Motor neuron (in vitro differentiated cells): ENCODE measurements at regions not wholly inside any gene's neighbourhood (a gene's known extent, or its start where the extent isn't known, plus 50 kb on each side); places are given as distances from the start of the nearest gene placed in this dataset.

ENCODE experiments used
- ATAC-seq, 8 experiments: fragments of 200-7000 bp; cut with Tn5 transposase; replicated peaks in 6 of 8; 2 replicates each; pipeline ENCODE4 v1.8.0; 2021; ENCODE audit warnings: mild to moderate bottlenecking in 8 of 8, moderate library complexity in 8 of 8
- H3K27ac ChIP-seq, 2 donors: fragments of 250-450 bp; sonication (Bioruptor Pico); 2 replicates each; pipeline ENCODE4 v1.9.0; 2021; ENCODE audit warnings: antibody characterized with exemption in 2 of 2, mild to moderate bottlenecking in 2 of 2, moderate library complexity in 1 of 2
- H3K4me1 ChIP-seq, 2 donors: fragments of 250-450 bp; sonication (Bioruptor Pico); replicated peaks in 1 of 2; 2 replicates each; pipeline ENCODE4 v1.6.1; 2021; ENCODE audit warnings: antibody characterized with exemption in 2 of 2, mild to moderate bottlenecking in 2 of 2, moderate library complexity in 1 of 2
- H3K4me3 ChIP-seq, 5 donors: fragments of 250-450 bp; sonication (Bioruptor Pico); 2 replicates each; pipeline ENCODE4 v1.9.0; 2021; ENCODE audit warnings: antibody characterized with exemption in 5 of 5, mild to moderate bottlenecking in 5 of 5, moderate library complexity in 4 of 5
- WGBS, 10 experiments: fragments of 450-650 bp; shearing (Covaris generic); methylation state at CpG; one replicate each; pipeline ENCODE4 v1.0.0; 2022; 5-methylcytosine and 5-hydroxymethylcytosine counted together
- in situ Hi-C, 9 experiments: fragments of 400-800 bp; cut with MboI; loops; one replicate each; pipeline ENCODE4 v1.15.0; 2021; ENCODE audit warnings: low sequenced_read_pairs in 9 of 9, low pct_unique_long_range_greater_than_20kb in 2 of 9; ENCODE audit not compliant: unreplicated experiment in 9 of 9

- no peaks in the 10 kb centered on the region for H3K4me1 ChIP-seq
- 0 to 100% (median 50%) methylated on average over 1 of the region's 1 CpG; no CpG with 5 or more reads in 1 of the 10 experiments for WGBS, 10 experiments
- no peak for ATAC-seq
- in situ Hi-C loops = no loop called here
- no peak overlapping the region for H3K27ac ChIP-seq
- no peak overlapping the region for H3K4me3 ChIP-seq
These were observed 50.6 kb upstream of the L3MBTL4 start for GRCh38 chr18:6465281-6465680.

GRCh38 chr18:6476190-6476589, 61.5 kb upstream of the L3MBTL4 start:
- in situ Hi-C loops = loop anchor here in 2 of 9 experiments (25.0 kb wide), 1 partner anchor 589 kb away; the partner anchor contains the start of gene TMEM200C (in 2 of the 2)
- no peak for ATAC-seq
- 0 to 80% (median 61%) methylated on average over 1 of the region's 1 CpG; no CpG with 5 or more reads in 6 of the 10 experiments for WGBS, 10 experiments
- Histone ChIP-seq H3K27ac (no peak overlapping the region), H3K4me1 (no peaks in the 10 kb centered on the region), H3K4me3 (no peak overlapping the region)

GRCh38 chr18:6476880-6477279, 62.2 kb upstream of the L3MBTL4 start:
- WGBS, 10 experiments = 30 to 100% (median 80%) methylated on average over 1 to 2 of the region's 2 CpGs; no CpG with 5 or more reads in 5 of the 10 experiments
- H3K4me3 ChIP-seq = no peak overlapping the region
- H3K4me1 ChIP-seq = no peaks in the 10 kb centered on the region
- no peak overlapping the region for H3K27ac ChIP-seq
- no peak for ATAC-seq
- in situ Hi-C loops = loop anchor here in 2 of 9 experiments (25.0 kb wide), 1 partner anchor 590 kb away; the partner anchor contains the start of gene TMEM200C (in 2 of the 2)

GRCh38 chr18:6478121-6478520, 63.4 kb upstream of the L3MBTL4 start:
- no peak for ATAC-seq
- in situ Hi-C loops = loop anchor here in 2 of 9 experiments (25.0 kb wide), 1 partner anchor 591 kb away; the partner anchor contains the start of gene TMEM200C (in 2 of the 2)
- WGBS, 10 experiments = 2 to 94% (median 79%) methylated on average over 1 to 6 of the region's 6 CpGs; no CpG with 5 or more reads in 1 of the 10 experiments

GRCh38 chr18:6479699-6480098, 65.0 kb upstream of the L3MBTL4 start:
- Histone ChIP-seq H3K4me3 (no peak overlapping the region), H3K4me1 (no peaks in the 10 kb centered on the region), H3K27ac (no peak overlapping the region)
- 35 to 100% (median 74%) methylated on average over 2 to 4 of the region's 4 CpGs for WGBS, 10 experiments
- in situ Hi-C loops = loop anchor here in 2 of 9 experiments (25.0 kb wide), 1 partner anchor 592 kb away; the partner anchor contains the start of gene TMEM200C (in 2 of the 2)
- ATAC-seq = no peak

More at GRCh38 chr18:6478121-6478520, 63.4 kb upstream of the L3MBTL4 start:
- Histone ChIP-seq H3K4me1 (no peaks in the 10 kb centered on the region), H3K27ac (no peak overlapping the region), H3K4me3 (no peak overlapping the region)

GRCh38 chr18:6482198-6482977, 67.7 kb upstream of the L3MBTL4 start:
- no peak overlapping the region for H3K27ac ChIP-seq
- WGBS, 10 experiments = 10 to 100% (median 69%) methylated on average over 1 to 10 of the region's 15 CpGs; no CpG with 5 or more reads in 1 of the 10 experiments
- in situ Hi-C loops = loop anchor here in 2 of 9 experiments (25.0 kb wide), 1 partner anchor 595 kb away; the partner anchor contains the start of gene TMEM200C (in 2 of the 2)
- no peak overlapping the region for H3K4me3 ChIP-seq
- H3K4me1 ChIP-seq = no peaks in the 10 kb centered on the region
- peak; percentile 38 to 98 (median 77) for ATAC-seq

- ATAC-seq = no peak
- Histone ChIP-seq H3K27ac (no peak overlapping the region), H3K4me3 (no peak overlapping the region), H3K4me1 (no peaks in the 10 kb centered on the region)
- in situ Hi-C loops = loop anchor here in 2 of 9 experiments (25.0 kb wide), 1 partner anchor 597 kb away; the partner anchor contains the start of gene TMEM200C (in 2 of the 2)
- 0 to 83% (median 63%) methylated on average over 1 to 2 of the region's 2 CpGs; no CpG with 5 or more reads in 5 of the 10 experiments for WGBS, 10 experiments
These were observed 69.9 kb upstream of the L3MBTL4 start for GRCh38 chr18:6484659-6485058.

GRCh38 chr18:6486313-6486712, 71.6 kb upstream of the L3MBTL4 start:
- Histone ChIP-seq H3K4me1 (no peaks in the 10 kb centered on the region), H3K27ac (no peak overlapping the region), H3K4me3 (no peak overlapping the region)
- 13 to 100% (median 48%) methylated on average over 1 to 3 of the region's 3 CpGs for WGBS, 10 experiments
- in situ Hi-C loops = loop anchor here in 2 of 9 experiments (25.0 kb wide), 1 partner anchor 599 kb away; the partner anchor contains the start of gene TMEM200C (in 2 of the 2)
- ATAC-seq = no peak

- in situ Hi-C loops = loop anchor here in 2 of 9 experiments (25.0 kb wide), 1 partner anchor 600 kb away; the partner anchor contains the start of gene TMEM200C (in 2 of the 2)
- H3K4me1 ChIP-seq = no peaks in the 10 kb centered on the region
- 18 to 100% (median 70%) methylated on average over 1 to 5 of the region's 5 CpGs for WGBS, 10 experiments
- peak in 1 of 8 experiments; percentile 65 for ATAC-seq
- no peak overlapping the region for H3K27ac ChIP-seq
- H3K4me3 ChIP-seq = no peak overlapping the region
These were observed 72.2 kb upstream of the L3MBTL4 start for GRCh38 chr18:6486764-6487426.

- in situ Hi-C loops = loop anchor here in 2 of 9 experiments (25.0 kb wide), 1 partner anchor 601 kb away; the partner anchor contains the start of gene TMEM200C (in 2 of the 2)
- Histone ChIP-seq H3K4me3 (no peak overlapping the region), H3K27ac (no peak overlapping the region), H3K4me1 (no peaks in the 10 kb centered on the region)
- WGBS, 10 experiments = 50 to 100% (median 60%) methylated on average over 1 of the region's 1 CpG; no CpG with 5 or more reads in 5 of the 10 experiments
- ATAC-seq = no peak
These were observed 73.3 kb upstream of the L3MBTL4 start for GRCh38 chr18:6487968-6488367.

- Histone ChIP-seq H3K27ac (no peak overlapping the region), H3K4me1 (no peaks in the 10 kb centered on the region), H3K4me3 (no peak overlapping the region)
- 43 to 100% (median 80%) methylated on average over 1 of the region's 1 CpG; no CpG with 5 or more reads in 3 of the 10 experiments for WGBS, 10 experiments
- ATAC-seq = no peak
- in situ Hi-C loops = loop anchor here in 2 of 9 experiments (25.0 kb wide), 1 partner anchor 602 kb away; the partner anchor contains the start of gene TMEM200C (in 2 of the 2)
These were observed 74.2 kb upstream of the L3MBTL4 start for GRCh38 chr18:6488956-6489355.

GRCh38 chr18:6489977-6490376, 75.3 kb upstream of the L3MBTL4 start:
- H3K4me3 ChIP-seq = no peak overlapping the region
- WGBS, 10 experiments = 33 to 83% (median 60%) methylated on average over 1 to 2 of the region's 2 CpGs; no CpG with 5 or more reads in 5 of the 10 experiments
- no peaks in the 10 kb centered on the region for H3K4me1 ChIP-seq
- no peak overlapping the region for H3K27ac ChIP-seq
- in situ Hi-C loops = loop anchor here in 2 of 9 experiments (25.0 kb wide), 1 partner anchor 603 kb away; the partner anchor contains the start of gene TMEM200C (in 2 of the 2)
- ATAC-seq = no peak
